GM18907 (cell line): ENCODE measurements at regions not wholly inside any gene's neighbourhood (a gene's known extent, or its start where the extent isn't known, plus 50 kb on each side); places are given as distances from the start of the nearest gene placed in this dataset.

Source experiments
- ATAC-seq: cut with Tn5 transposase; IDR thresholded peaks from one replicate; pipeline ENCODE4 v1.9.1; 2021; ENCODE audit warnings: mild to moderate bottlenecking, moderate library complexity; ENCODE audit not compliant: unreplicated experiment

DNA sequence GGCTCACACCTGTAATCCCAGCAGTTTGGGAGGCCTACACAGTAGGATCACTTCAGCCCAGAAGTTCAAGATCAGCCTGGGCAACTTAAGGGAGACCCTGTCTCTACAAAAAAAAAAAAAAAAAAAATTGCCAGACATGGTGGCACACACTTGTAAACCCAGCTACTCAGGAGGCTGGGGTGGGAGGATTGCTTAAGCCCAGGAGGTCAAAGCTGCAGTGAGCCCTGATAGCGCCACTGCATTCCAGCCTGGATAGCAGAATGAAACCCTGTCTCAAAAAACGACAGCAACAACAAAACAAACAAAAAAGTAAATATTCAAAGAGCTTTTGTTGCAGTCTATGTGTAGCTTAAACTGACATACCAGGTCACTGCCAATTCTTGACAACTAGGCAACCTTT is 63.1 kb upstream of the TANK start:
- no peak for ATAC-seq

DNA sequence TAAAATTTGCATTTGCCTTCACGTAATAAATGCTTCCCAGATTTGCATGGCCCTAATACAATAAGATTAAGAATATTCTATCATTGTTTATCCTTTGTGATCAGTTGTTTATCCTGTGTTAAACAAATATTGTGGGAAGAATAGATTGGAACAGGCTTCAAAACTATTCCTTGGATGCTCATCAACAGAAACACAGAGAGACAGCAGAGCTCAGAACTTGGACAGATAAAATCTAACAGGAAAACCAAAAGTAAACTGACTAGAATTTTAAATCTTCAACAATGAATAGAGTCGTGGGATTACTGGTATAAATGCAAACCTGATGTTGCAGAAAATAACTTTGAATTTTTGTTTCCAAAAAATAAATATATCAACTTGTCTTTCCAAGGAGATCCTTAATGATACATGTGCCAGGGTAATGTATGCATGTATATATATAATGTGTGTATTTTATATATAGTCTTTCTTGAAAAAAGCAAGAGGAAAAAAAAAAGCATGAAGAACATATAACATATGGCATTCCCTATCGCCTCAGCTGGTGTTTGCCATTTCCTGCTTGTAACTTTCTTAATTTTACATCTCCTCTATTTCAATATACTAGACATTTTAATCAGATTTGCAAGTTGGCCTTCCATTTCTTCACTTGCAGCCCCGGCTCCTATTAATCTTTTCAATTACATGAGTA is 59.9 kb upstream of the TANK start:
- ATAC-seq: no peak

DNA sequence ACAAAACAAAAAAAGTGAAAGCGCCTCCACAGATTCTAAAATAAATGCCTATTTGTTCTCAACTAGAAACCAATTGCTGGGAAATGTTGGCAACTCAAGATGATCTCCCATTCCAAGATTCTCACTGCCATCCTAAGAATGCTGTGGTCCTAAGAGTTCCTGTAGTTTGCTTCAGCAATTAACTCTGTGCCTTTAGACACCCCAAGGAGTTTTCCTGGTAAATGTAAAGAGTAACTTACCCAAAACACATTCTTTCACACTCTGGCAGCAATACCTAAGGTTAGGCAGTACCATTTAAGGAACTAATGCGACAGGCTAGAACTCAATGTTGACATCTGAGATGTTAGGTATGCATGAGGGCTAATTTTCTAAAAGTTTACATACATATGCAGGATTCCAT is 58.8 kb upstream of the TANK start:
- no peak for ATAC-seq

DNA sequence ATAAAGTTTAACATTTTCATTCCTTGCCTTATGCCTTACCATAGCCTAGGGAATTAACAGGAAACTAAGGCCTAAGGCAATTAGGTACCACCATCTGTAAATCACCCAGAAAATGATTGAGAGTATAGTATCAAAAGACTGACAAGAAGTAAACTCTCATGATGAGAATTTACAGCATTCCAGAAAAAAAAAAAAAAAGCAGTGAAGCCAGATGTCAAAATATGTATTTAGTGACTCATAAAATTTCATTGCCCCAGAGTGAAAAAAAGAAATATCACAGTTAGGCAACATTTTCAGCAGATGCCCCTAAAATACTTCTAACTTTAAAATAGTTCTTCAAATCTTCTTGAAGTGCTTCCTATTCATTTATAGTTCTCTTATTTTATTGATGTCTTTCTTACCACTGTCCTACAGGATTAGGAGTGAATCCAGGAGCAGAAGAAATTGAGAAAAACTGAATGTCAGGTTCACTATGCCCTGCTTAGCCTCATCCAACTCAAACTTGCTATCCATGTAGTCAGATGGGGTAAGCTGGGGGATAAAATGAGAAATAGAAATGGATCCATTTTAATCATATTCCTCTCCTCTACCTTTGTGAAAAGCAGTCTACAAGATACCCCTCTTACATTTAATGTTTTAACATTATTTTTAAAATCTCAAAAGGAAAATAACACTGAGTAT is 57.3 kb upstream of the TANK start:
- no peak for ATAC-seq

DNA sequence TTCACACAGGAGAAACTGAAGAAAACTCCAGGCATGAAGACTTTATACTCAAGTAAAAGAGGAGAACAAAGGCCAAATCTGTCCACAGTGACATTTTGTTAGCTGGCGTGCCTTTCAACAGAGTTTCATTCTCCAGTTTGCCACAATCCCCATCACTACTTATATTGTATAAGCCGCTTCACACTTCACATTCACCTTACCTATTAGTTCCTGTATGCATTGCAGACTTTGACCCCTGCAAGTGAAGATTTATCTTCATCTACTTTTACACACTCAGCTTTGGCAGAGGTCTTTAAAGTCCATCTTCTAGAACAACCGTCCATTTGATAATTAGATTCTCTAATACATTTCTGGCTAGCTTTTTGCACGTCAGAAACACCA is 56.8 kb upstream of the TANK start:
- ATAC-seq: no peak

DNA sequence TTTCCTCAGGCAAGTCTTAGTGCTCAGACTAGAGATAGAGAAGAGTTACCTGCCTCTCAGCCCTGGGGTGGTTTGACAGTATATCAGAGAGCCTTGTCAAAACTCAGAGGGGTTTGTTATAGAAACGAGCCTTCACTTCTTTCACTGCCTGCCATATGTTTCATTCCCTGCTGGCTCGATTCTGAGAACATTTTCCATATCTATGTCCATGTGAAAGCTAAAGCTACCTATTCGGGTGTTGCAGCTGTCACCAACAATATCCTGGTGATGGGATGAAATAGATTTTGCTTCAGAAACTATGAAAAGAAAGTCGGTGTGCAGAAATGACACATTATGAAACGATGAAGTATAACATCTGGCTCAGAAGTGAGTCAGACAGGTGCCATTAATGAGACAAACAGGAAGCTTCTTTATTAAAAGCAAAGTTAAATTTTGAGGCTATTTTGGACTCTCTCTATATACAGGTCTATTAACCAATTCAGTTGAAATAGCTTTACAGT is 56.1 kb upstream of the TANK start:
- ATAC-seq: peak; percentile 94

DNA sequence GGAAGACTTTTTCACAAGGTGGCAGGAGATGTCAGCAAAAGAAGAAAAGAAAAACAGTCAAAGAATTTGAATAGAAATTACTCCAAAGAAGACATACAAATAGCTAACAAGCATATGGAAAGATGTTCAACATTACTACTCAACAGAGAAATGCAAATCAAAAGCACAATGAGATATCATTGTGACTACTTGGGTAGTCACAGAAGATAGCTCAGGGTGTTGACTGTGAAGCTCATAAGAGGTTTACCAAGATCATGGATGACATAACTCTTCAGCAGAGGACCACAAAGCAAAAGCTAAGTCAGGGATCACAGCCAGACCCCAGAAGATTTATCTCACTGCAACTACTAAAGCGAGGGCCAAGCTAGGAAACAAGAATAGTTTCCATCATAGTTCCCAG is 53.0 kb upstream of the TANK start:
- ATAC-seq: no peak
